Esophagus muscularis mucosa (tissue), 4 donors: ENCODE measurements at regions not wholly inside any gene's neighbourhood (a gene's known extent, or its start where the extent isn't known, plus 50 kb on each side); places are given as distances from the start of the nearest gene placed in this dataset.

Experiments
- CTCF ChIP-seq, 3 experiments: fragments of 200-600 bp in 2 of 3; fragments of 450-650 bp in 1 of 3; sonication (generic) in 2 of 3; IDR thresholded peaks; one replicate each; pipeline ENCODE4 v1.5.1; 2017 to 2019; ENCODE audit warnings: antibody characterized with exemption in 3 of 3, mild to moderate bottlenecking in 2 of 3, moderate library complexity in 1 of 3
- EP300 ChIP-seq: sonication (generic); formaldehyde crosslinking; IDR thresholded peaks from one replicate; pipeline ENCODE4 v1.6.1; 2017; ENCODE audit warnings: antibody characterized with exemption
- POLR2A ChIP-seq: fragments of 450-650 bp; IDR thresholded peaks from one replicate; pipeline ENCODE4 v1.6.1; 2017; ENCODE audit warnings: antibody characterized with exemption, moderate library complexity, mild to moderate bottlenecking, low read depth
- POLR2AphosphoS5 ChIP-seq, 2 donors: sonication (generic); formaldehyde crosslinking; IDR thresholded peaks; one replicate each; pipeline ENCODE4 v1.6.1; 2017; ENCODE audit warnings: antibody characterized with exemption in 2 of 2

- no peak for TF ChIP-seq CTCF (IDR thresholded peaks at IDR 0.05)
- TF ChIP-seq POLR2A, result no peak
- TF ChIP-seq POLR2AphosphoS5 (IDR thresholded peaks at IDR 0.05), result no peak
- TF ChIP-seq EP300, result no peak
These were observed 217.3 kb upstream of the HS6ST1 start for GRCh38 chr2:128535953-128536352.
